ENCODE measurements at regions not wholly inside any gene's neighbourhood (a gene's known extent, or its start where the extent isn't known, plus 50 kb on each side); places are given as distances from the start of the nearest gene placed in this dataset.

GRCh38 chr6:16855460-16855859 is 94.2 kb upstream of the ATXN1 start:
- DNase-seq (ENCODE audit: low read depth) = no peak

GRCh38 chr6:16854986-16855385 is 93.7 kb upstream of the ATXN1 start:
- DNase-seq (ENCODE audit: low read depth) = peak; percentile 91

GRCh38 chr6:16852671-16853070 is 91.4 kb upstream of the ATXN1 start:
- DNase-seq (ENCODE audit: low read depth) = no peak

GRCh38 chr6:16851758-16852157 is 90.5 kb upstream of the ATXN1 start:
- peak; percentile 55 for DNase-seq (ENCODE audit: low read depth)

- DNase-seq (ENCODE audit: low read depth) = peak; percentile 33
Measured at GRCh38 chr6:16851044-16851540, 89.8 kb upstream of the ATXN1 start.

GRCh38 chr6:16850681-16851026 is 89.4 kb upstream of the ATXN1 start:
- DNase-seq (ENCODE audit: low read depth) = no peak

GRCh38 chr6:16849988-16850680 is 88.9 kb upstream of the ATXN1 start:
- DNase-seq (ENCODE audit: low read depth) = peak; percentile 87

- DNase-seq (ENCODE audit: low read depth) = peak; percentile 98
Measured at GRCh38 chr6:16849280-16849987, 88.2 kb upstream of the ATXN1 start.

GRCh38 chr6:16846399-16846778 is 85.1 kb upstream of the ATXN1 start:
- no peak for DNase-seq (ENCODE audit: low read depth)

- no peak for DNase-seq (ENCODE audit: low read depth)
Measured at GRCh38 chr6:16844183-16844582, 82.9 kb upstream of the ATXN1 start.

GRCh38 chr6:16842676-16843075 is 81.4 kb upstream of the ATXN1 start:
- DNase-seq (ENCODE audit: low read depth) = no peak

GRCh38 chr6:16841241-16841640 is 80.0 kb upstream of the ATXN1 start:
- DNase-seq (ENCODE audit: low read depth) = no peak

GRCh38 chr6:16840725-16841124 is 79.5 kb upstream of the ATXN1 start:
- no peak for DNase-seq (ENCODE audit: low read depth)

- DNase-seq (ENCODE audit: low read depth) = no peak
Measured at GRCh38 chr6:16840291-16840690, 79.0 kb upstream of the ATXN1 start.

- DNase-seq (ENCODE audit: low read depth) = no peak
Measured at GRCh38 chr6:16839631-16840179, 78.4 kb upstream of the ATXN1 start.

GRCh38 chr6:16837217-16837972 is 76.1 kb upstream of the ATXN1 start:
- DNase-seq (ENCODE audit: low read depth) = no peak

GRCh38 chr6:16836144-16836981 is 75.1 kb upstream of the ATXN1 start:
- no peak for DNase-seq (ENCODE audit: low read depth)

GRCh38 chr6:16834242-16834641 is 73.0 kb upstream of the ATXN1 start:
- no peak for DNase-seq (ENCODE audit: low read depth)

- no peak for DNase-seq (ENCODE audit: low read depth)
Measured at GRCh38 chr6:16832721-16833120, 71.5 kb upstream of the ATXN1 start.

- no peak for DNase-seq (ENCODE audit: low read depth)
Measured at GRCh38 chr6:16832043-16832567, 70.8 kb upstream of the ATXN1 start.

- DNase-seq (ENCODE audit: low read depth) = no peak
Measured at GRCh38 chr6:16831136-16831535, 69.9 kb upstream of the ATXN1 start.

Data from M059J (cell line).